HG02981 (cell line): ENCODE measurements at regions not wholly inside any gene's neighbourhood (a gene's known extent, or its start where the extent isn't known, plus 50 kb on each side); places are given as distances from the start of the nearest gene placed in this dataset.

ENCODE experiments used
- ATAC-seq: cut with Tn5 transposase; IDR thresholded peaks from one replicate; pipeline ENCODE4 v1.9.1; 2021; ENCODE audit warnings: mild to moderate bottlenecking, moderate library complexity; ENCODE audit not compliant: unreplicated experiment

DNA sequence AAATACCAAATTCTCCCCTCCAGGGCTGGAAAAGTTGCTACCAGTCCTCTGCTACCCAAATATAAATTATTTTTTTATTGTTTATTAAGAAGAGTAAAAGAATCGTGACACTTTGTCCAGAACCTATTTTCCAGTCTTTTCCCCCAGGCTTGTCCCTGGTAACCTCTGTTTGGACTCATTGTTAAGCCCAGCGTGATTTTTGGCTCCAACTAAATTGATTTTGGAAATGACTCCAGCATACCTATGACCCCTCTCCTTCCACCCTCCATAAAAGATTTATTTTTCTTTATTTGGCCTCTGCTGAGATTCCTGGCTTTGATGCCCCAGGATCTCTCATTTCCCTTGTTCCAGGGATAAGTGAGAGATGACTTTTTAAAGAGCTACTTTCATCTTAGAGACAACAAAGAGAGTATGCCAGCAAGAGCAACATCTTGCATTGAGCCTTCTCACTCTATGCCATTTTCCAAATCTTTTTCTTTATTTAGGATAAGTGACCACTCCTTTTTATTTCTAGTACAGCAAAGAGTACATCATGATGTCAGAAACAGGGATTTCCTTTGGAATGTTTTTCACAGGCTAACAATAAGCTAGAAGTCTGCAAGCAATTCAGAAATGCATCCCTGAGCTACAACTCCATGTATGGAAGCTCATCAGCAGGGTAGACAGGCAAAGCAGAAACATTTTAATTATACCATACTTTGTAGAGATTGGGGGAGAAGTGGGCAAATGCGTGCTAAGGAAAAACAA is 75.8 kb downstream of the DAD1 start:
- no peak for ATAC-seq

DNA sequence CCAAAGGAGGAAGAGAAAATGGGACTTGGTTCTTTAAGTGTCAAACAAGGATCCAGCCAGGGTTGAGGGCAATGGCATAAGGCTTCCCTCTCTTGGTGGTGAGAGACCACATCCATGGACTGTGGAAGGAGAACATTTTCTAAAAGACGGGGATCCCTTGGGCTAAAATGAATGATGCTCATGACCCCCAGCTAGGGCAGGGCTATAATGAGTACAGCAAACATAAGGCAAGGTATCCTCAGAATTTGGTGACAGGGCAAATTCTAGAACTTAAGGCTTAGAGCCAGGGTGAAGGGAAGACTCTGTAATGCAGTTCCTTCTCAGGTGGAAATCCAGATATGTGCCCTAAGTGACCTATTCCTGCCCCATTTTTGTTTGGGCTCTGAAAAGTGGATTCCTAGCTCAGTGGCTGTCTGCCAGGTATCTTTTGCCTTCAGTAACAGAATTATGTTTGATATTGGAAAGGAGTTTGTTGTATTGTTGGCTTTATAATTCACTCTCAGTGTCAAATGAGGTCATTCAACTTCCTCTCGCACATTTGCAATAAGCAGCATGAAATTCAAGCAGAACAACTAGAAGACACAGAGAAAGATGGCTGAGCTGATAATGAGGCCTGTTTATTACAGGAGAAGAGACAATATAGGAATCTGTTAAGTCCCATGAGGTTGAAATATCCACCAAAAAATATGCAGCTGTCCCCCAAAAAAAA is 76.8 kb downstream of the DAD1 start:
- ATAC-seq: no peak

DNA sequence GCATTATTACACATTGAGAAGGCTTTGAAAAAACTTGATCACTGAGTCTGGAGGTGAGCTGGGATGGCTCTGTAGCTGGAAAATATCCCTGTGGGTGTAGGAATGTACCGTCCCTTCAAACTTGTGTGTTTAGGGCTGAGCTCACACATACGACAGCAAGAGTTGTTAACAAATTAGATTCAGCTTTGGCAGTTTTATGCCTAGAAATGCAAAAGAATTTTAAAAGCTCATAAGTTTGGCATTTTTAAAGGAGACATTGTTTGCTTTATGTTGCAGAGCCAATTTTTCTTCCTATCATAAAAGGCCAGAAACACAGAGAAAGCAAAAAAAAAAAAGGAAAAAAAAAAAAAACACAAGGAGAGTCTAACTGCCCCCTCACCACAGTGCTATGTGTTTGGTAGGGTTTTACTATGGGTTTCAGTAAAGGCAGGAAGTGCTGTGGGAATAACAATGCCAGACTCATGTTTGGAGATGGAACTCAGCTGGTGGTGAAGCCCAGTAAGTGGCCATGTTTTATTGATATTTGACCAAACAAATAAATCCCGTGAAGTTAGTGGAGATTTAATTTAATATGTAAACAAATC is 78.4 kb downstream of the DAD1 start:
- ATAC-seq: no peak

DNA sequence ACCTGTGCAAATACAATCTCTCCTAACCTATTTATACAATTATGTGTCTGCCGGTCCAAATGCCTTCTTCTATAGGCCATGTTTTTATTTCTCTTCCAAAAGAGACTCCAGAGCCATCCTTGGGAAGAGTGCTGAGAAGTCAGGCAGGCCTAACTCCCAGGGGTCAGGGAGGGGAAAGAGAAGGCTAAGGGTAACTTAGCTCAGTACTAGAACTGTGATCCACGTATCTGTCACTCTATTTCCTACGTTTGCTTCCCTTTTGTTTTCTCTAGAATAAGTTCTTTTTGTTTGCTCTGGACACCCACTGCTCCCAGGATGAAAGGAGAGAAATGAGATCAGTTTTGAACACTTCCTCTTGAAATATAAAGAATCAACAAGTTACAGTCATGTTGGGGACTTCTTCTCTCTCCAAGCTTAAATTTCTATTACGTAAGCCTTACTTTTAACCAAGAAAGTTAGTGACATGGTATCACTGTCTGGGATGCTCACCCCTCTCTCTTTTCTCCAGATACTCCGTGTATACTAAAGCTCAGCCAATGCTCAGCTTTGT is 79.2 kb downstream of the DAD1 start:
- ATAC-seq: no peak

DNA sequence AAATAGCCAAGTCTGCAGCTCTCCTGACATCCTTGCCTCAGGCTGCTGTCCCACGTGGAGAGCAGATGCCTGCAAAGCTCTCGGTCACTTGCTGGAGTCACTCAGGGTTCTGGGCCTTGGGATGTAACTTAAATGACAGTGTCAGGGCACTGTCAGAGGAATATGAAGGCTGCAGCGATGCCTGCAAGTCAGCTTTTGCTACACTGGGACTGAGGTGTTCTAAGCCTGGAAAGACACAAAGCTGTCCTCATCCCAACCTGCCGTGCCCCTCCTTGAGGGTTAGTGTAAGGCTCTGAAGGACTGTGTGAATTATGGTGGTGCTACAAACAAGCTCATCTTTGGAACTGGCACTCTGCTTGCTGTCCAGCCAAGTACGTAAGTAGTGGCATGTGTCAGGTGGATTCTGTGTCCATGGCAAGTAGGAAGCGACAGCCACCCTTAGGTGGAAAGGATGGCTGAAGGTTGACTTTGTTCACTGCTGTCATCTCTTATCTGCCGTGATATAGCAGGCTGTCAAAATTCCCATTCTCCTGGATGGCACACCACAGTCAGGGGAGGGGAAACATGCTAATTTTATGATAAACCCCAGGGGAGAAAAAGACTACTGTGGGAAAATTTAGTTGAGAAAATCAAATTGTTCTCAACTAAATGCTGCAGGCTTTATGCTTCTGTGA is 79.9 kb downstream of the DAD1 start:
- no peak for ATAC-seq

DNA sequence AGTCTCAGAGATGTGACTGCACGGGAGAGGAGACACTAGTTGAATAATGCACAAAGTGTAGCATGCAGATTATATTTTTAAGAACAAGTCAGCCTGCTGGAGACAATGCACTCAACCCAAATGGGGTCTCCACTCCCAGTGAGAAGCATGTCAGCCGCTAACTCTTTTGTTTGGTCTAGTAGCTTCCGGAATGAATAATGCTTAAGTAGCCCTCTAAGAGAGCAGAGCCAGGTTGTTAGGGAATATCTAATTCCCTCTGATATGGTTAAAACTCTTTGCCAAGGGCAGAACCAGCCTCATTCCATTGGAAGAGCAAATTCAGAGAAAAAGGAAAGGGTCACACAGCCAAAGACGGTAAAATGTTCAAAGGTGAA is 80.4 kb downstream of the DAD1 start:
- ATAC-seq: no peak

DNA sequence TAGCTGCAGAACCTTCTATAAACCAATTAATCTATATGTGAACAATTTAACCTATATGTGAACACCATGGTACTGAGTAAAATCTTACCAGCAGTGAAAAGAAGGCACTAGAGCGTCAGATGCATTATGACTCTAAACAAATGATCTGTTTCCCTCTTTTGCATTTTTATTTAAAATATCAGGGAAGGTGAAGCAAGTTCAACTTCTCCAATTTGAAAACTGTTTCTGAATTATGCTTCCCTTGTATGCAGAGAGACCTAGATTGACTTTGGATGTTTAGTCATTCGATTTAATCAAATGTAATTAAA is 80.9 kb downstream of the DAD1 start:
- no peak for ATAC-seq

DNA sequence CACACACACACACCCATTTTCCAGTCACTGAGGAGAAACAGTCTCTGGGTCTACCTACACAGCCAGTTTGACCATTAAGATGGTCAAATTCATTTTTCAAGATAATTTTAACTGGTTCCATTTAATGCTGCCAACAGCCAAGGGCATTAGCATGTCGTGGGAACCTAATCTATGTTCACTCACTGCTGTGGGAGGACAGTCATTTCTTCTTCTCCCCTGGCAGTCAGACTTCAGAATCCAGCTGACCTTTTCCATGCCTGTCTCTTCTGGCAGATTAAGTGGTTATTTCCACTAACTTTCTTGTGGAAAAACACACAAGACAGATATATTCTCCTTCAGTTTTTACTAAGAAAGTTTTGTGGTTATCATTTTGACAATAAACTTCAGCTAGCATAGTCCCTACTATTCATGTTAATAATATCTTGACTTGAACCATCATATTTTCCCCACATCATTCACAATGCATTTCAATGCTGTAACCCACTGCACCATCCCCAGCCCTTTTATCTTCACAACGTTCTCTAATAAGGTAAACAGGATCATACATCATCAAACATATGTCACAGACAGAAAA is 82.2 kb downstream of the DAD1 start:
- no peak for ATAC-seq

DNA sequence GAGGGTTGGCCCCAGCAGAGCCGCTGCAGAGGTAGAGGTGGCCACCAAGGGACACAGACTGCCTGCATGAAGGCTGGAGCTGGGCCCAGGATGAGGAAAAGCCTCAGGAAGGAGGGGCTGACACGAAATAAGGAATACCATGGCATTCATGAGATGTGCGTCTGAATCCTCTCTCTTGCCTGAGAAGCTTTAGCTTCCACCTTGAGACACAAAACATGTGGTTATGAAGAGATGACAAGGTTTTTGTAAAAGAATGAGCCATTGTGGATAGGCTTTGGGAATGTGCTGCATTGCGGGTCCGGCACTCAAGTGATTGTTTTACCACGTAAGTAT is 82.7 kb downstream of the DAD1 start:
- ATAC-seq: no peak

DNA sequence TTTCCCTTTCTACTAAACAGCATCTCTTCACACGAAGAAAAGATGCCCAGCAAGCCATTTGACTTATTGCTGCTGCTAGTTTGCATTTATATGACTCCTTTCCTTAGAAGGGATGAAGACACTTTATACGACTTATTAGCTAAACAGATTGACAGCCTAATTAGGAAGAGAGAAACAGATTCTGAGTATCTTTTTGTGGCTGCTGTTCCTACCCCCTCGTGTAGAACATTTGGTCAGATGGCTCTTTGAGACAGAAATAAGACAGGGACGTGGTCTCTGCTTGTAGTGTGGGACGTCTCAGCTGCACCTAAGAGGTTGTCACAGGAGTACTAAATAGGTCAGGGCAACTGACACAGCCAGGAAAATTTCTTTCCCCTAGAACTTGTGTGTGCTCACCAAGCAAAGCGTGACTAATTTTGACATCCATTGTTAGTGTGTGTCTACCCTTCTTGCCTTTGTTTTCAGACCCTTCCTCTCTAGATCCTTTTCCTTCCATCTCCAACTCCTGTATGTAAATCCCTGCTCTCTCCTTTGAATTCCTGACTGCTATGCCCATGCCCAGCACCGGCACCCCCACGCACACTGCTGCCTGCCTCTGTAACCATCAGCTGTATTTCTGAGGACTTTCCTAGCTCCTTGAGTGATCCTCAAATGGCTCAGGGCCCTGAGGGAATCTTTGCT is 83.2 kb downstream of the DAD1 start:
- no peak for ATAC-seq

DNA sequence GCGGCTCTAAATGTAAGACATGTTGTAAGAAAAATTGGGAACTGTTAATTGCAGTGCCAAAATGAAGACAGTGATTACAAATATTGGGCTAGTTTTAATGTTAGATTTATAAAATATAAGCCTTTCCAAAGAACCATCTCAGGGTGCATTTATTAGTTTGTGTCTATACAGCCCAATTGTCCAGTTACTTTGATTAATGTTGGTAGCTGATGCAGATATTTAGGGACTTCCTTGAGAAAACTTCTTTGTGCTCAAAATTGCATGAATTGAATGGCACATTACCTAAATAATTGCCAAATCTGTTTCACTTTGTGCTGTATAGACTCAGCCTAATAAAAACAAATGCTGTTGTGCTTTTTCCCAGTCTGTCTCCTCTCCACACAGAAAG is 83.7 kb downstream of the DAD1 start:
- no peak for ATAC-seq

DNA sequence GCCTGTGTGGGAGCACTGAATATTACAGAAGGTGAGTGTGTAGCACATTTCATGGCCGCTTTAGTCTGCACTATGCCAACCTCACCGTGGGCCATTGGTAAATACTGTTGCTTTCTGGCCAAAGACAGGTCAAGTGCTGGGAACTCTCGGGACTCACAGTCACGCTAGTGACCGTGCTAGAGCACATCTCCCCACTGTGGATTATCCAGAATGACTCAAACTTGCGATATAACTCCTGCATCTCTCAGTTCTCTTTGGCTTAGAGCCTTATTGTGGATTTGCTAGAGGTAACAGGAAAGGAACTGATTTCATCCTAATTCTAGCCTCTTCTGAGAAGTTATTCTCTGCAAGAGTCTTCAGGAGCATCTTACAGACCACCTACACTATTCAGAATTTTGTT is 86.5 kb downstream of the DAD1 start:
- no peak for ATAC-seq

DNA sequence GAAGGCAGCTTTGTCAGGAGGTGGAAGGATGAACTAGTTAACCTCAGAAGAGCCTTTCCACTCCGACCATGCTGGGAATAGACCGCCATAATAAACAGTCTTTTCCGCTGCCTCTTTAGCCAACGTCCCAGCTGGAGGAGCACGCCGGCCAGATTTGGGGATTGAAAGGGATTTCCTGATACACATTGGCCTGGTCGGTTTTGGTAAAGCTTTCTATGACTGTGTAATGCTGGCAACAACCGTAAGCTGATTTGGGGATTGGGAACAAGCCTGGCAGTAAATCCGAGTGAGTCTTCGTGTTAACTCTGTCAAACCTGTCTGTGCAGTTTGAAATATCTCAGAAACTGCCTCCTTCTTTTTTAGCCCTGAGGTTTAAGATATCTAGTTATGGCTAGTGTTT is 87.0 kb downstream of the DAD1 start:
- no peak for ATAC-seq

DNA sequence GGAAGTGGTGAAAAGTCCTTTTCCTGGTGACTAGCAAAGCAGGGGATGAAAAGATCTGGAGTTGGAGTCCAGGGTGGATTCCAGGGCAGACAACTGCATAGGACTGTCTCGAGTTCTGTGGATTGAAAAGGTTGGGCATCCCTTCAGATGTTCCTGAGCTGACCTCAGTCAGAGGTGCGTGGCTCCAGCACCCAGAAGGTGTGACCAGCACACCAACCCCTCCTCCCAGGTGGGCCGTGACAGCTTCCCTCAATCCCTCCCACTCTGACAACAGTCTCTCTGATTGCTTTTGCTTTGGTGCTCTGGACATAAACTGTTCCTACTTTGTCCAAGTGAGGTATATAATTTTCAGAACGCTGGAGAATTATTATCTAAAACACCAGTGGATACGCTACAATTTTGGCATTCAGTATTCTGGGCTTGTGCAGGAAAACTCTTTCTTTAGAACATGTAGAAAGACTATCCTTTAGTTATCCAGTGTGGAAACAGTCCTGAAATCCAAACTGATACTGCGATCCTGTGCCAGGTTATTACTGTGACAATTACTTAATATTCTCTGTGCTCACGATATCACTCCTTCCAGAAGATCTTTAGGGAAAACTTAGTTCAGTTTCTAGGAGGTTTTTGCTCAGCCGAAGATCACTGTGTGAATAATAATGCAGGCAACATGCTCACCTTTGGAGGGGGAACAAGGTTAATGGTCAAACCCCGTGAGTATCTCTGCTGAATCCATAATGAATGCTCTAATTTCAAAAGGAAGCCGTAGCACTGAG is 87.9 kb downstream of the DAD1 start:
- ATAC-seq: no peak

DNA sequence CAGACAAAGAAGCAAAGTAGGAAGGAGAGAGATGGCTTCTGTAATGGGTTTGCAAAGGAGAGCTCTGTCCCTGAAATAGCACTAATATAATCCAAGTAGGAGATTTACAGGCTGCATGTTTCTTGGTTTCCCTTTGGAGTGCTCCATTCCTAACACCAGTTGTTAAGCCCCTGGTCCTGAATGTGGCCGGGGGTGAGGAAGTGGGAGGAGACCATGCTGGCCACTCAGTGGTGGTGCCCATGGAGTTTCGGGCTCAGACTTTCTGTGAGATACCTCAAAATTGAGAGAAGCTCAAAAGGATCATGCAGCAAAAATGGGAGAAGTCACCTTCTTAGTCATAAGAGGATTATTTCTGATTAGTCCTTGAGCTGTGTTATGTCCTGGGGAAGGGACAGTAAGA is 88.5 kb downstream of the DAD1 start:
- ATAC-seq: no peak

DNA sequence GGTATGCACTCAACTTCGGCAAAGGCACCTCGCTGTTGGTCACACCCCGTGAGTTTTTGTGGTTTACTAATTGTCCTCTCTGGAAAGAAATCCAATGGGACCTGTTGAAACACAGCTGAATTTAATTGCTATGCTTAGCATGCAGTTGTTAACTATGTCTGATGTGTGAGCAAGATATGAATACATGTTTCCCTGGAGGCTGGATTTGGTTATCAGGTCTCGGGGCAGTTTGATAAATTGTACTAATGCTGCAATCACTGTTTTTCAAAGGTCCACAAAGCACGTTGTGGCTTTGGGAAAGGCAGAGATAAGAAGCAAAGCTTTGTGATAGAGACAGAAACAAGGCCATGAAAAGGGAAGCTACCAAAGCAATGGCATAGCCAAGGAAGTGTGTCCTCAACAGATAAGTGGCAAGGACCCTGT is 91.3 kb downstream of the DAD1 start:
- no peak for ATAC-seq

DNA sequence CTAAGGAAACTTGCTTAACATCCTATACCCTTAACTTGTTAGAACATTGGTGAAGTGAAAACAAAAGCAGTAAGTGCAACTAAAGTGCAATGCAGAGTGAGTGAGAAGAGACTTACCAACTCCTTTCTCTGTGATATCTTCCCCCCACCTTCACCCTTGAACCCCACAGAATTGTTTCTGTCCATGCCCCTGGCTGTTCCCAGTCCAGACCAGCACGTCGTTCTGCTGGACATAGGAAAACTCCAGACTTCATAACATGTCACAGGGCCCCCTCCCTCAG is 91.9 kb downstream of the DAD1 start:
- ATAC-seq: no peak

DNA sequence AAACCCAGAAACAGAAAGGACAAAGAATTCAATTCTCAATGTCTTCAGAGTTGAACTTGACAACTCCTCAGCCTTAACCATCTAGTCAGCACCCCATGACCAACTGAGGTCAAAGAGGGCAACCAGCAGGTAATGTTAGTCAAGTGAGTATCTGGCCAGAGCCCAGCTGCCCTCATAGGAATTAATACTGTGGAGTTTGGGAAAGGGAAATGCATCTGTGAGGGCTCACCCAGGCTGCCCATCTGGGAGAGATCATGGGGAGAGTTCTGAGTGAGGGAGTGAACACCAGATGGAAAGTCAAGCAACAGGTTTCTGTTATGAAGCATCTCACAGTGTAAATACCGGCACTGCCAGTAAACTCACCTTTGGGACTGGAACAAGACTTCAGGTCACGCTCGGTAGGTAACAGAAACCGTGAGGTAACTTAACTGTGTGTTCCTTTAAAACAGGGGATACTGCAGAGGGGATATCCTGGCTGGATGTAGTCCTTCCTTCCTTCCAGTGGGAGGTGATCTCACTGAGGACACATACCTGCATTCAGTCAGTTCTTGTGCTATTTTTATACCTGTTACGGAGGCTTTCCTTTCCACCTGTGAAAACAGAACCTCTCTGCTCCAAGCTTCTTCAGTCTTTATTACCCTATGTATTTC is 94.4 kb downstream of the DAD1 start:
- no peak for ATAC-seq

DNA sequence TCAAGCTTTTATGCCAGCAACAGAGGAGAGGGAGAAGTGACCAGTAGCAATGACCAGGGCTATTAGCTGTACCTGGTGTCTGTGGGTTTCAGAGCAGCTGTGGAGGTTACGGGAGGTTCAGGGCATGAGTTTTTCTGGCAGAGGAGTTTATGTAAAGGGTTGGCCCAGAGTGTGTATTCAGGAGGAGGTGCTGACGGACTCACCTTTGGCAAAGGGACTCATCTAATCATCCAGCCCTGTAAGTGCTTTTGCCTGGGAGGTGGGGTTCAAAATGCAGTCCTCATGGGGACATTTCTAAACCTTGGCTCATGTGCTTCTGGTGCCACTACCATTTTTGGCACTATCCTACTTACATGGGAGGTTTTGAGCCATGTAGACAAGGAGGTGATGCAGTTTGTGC is 95.3 kb downstream of the DAD1 start:
- ATAC-seq: no peak
